ENCODE measurements at regions not wholly inside any gene's neighbourhood (a gene's known extent, or its start where the extent isn't known, plus 50 kb on each side); places are given as distances from the start of the nearest gene placed in this dataset.

GRCh38 chr6:21947731-21948386 is 349.0 kb downstream of the PRL start:
- Histone ChIP-seq H3K9me3 (ENCODE audit: control insufficient read depth, insufficient read depth, low read length) (no peaks in the 10 kb centered on the region), H3K9ac (ENCODE audit: low read depth, low read length) (no peak overlapping the region), H3K27me3 (ENCODE audit: control insufficient read depth, insufficient read depth, low read length) (no peaks in the 10 kb centered on the region), H3K36me3 (ENCODE audit: control insufficient read depth, insufficient read depth, low read length) (no peaks in the 10 kb centered on the region), H3K4me1 (ENCODE audit: control insufficient read depth, insufficient read depth, low read length) (no peaks in the 10 kb centered on the region), H3K4me3 (ENCODE audit: low read depth, low read length) (no peak overlapping the region)

GRCh38 chr6:21949211-21949801 is 347.5 kb downstream of the PRL start:
- no peaks in the 10 kb centered on the region for H3K36me3 ChIP-seq (ENCODE audit: control insufficient read depth, insufficient read depth, low read length)
- H3K9me3 ChIP-seq (ENCODE audit: control insufficient read depth, insufficient read depth, low read length): no peaks in the 10 kb centered on the region
- H3K27me3 ChIP-seq (ENCODE audit: control insufficient read depth, insufficient read depth, low read length): no peaks in the 10 kb centered on the region
- no peak overlapping the region for H3K4me3 ChIP-seq (ENCODE audit: low read depth, low read length)
- H3K4me1 ChIP-seq (ENCODE audit: control insufficient read depth, insufficient read depth, low read length): peaks cover 5% of the 10 kb centered on the region
- H3K9ac ChIP-seq (ENCODE audit: low read depth, low read length): no peak overlapping the region

- no peak overlapping the region for H3K4me3 ChIP-seq (ENCODE audit: low read depth, low read length)
- no peak overlapping the region for H3K9ac ChIP-seq (ENCODE audit: low read depth, low read length)
- H3K27me3 ChIP-seq (ENCODE audit: control insufficient read depth, insufficient read depth, low read length): no peaks in the 10 kb centered on the region
- H3K9me3 ChIP-seq (ENCODE audit: control insufficient read depth, insufficient read depth, low read length): no peaks in the 10 kb centered on the region
- H3K36me3 ChIP-seq (ENCODE audit: control insufficient read depth, insufficient read depth, low read length): no peaks in the 10 kb centered on the region
- peaks cover 5% of the 10 kb centered on the region for H3K4me1 ChIP-seq (ENCODE audit: control insufficient read depth, insufficient read depth, low read length)
Measured at GRCh38 chr6:21952367-21952766, 344.5 kb downstream of the PRL start.

- H3K27me3 ChIP-seq (ENCODE audit: control insufficient read depth, insufficient read depth, low read length): no peaks in the 10 kb centered on the region
- no peak overlapping the region for H3K4me3 ChIP-seq (ENCODE audit: low read depth, low read length)
- peaks cover 5% of the 10 kb centered on the region for H3K4me1 ChIP-seq (ENCODE audit: control insufficient read depth, insufficient read depth, low read length)
- no peaks in the 10 kb centered on the region for H3K9me3 ChIP-seq (ENCODE audit: control insufficient read depth, insufficient read depth, low read length)
- no peaks in the 10 kb centered on the region for H3K36me3 ChIP-seq (ENCODE audit: control insufficient read depth, insufficient read depth, low read length)
- H3K9ac ChIP-seq (ENCODE audit: low read depth, low read length): no peak overlapping the region
Measured at GRCh38 chr6:21953831-21954801, 342.7 kb downstream of the PRL start.

- no peaks in the 10 kb centered on the region for H3K9me3 ChIP-seq (ENCODE audit: control insufficient read depth, insufficient read depth, low read length)
- no peak overlapping the region for H3K9ac ChIP-seq (ENCODE audit: low read depth, low read length)
- H3K4me3 ChIP-seq (ENCODE audit: low read depth, low read length): no peak overlapping the region
- H3K4me1 ChIP-seq (ENCODE audit: control insufficient read depth, insufficient read depth, low read length): peaks cover 5% of the 10 kb centered on the region
- no peaks in the 10 kb centered on the region for H3K27me3 ChIP-seq (ENCODE audit: control insufficient read depth, insufficient read depth, low read length)
- H3K36me3 ChIP-seq (ENCODE audit: control insufficient read depth, insufficient read depth, low read length): no peaks in the 10 kb centered on the region
Measured at GRCh38 chr6:21955053-21955595, 341.7 kb downstream of the PRL start.

- H3K36me3 ChIP-seq (ENCODE audit: control insufficient read depth, insufficient read depth, low read length): no peaks in the 10 kb centered on the region
- no peak overlapping the region for H3K4me3 ChIP-seq (ENCODE audit: low read depth, low read length)
- no peaks in the 10 kb centered on the region for H3K9me3 ChIP-seq (ENCODE audit: control insufficient read depth, insufficient read depth, low read length)
- no peak overlapping the region for H3K9ac ChIP-seq (ENCODE audit: low read depth, low read length)
- no peaks in the 10 kb centered on the region for H3K27me3 ChIP-seq (ENCODE audit: control insufficient read depth, insufficient read depth, low read length)
- peaks cover 5% of the 10 kb centered on the region for H3K4me1 ChIP-seq (ENCODE audit: control insufficient read depth, insufficient read depth, low read length)
Measured at GRCh38 chr6:21955951-21956350, 340.9 kb downstream of the PRL start.

GRCh38 chr6:21958428-21958827 is 338.4 kb downstream of the PRL start:
- H3K4me3 ChIP-seq (ENCODE audit: low read depth, low read length): no peak overlapping the region
- no peaks in the 10 kb centered on the region for H3K9me3 ChIP-seq (ENCODE audit: control insufficient read depth, insufficient read depth, low read length)
- H3K9ac ChIP-seq (ENCODE audit: low read depth, low read length): no peak overlapping the region

GRCh38 chr6:21961226-21961625 is 335.6 kb downstream of the PRL start:
- no peaks in the 10 kb centered on the region for H3K36me3 ChIP-seq (ENCODE audit: control insufficient read depth, insufficient read depth, low read length)

More at GRCh38 chr6:21958428-21958827, 338.4 kb downstream of the PRL start:
- no peaks in the 10 kb centered on the region for H3K36me3 ChIP-seq (ENCODE audit: control insufficient read depth, insufficient read depth, low read length)
- peaks cover 5% of the 10 kb centered on the region for H3K4me1 ChIP-seq (ENCODE audit: control insufficient read depth, insufficient read depth, low read length)
- H3K27me3 ChIP-seq (ENCODE audit: control insufficient read depth, insufficient read depth, low read length): no peaks in the 10 kb centered on the region

GRCh38 chr6:21965016-21965415 is 331.8 kb downstream of the PRL start:
- H3K9ac ChIP-seq (ENCODE audit: low read depth, low read length): no peak overlapping the region
- H3K9me3 ChIP-seq (ENCODE audit: control insufficient read depth, insufficient read depth, low read length): no peaks in the 10 kb centered on the region
- H3K4me1 ChIP-seq (ENCODE audit: control insufficient read depth, insufficient read depth, low read length): peaks cover 4% of the 10 kb centered on the region
- H3K36me3 ChIP-seq (ENCODE audit: control insufficient read depth, insufficient read depth, low read length): no peaks in the 10 kb centered on the region
- H3K4me3 ChIP-seq (ENCODE audit: low read depth, low read length): no peak overlapping the region
- H3K27me3 ChIP-seq (ENCODE audit: control insufficient read depth, insufficient read depth, low read length): no peaks in the 10 kb centered on the region

More at GRCh38 chr6:21961226-21961625, 335.6 kb downstream of the PRL start:
- Histone ChIP-seq H3K27me3 (ENCODE audit: control insufficient read depth, insufficient read depth, low read length) (no peaks in the 10 kb centered on the region), H3K9ac (ENCODE audit: low read depth, low read length) (no peak overlapping the region), H3K9me3 (ENCODE audit: control insufficient read depth, insufficient read depth, low read length) (no peaks in the 10 kb centered on the region), H3K4me3 (ENCODE audit: low read depth, low read length) (no peak overlapping the region), H3K4me1 (ENCODE audit: control insufficient read depth, insufficient read depth, low read length) (peaks cover 4% of the 10 kb centered on the region)

GRCh38 chr6:21965953-21966539 is 330.8 kb downstream of the PRL start:
- Histone ChIP-seq H3K9me3 (ENCODE audit: control insufficient read depth, insufficient read depth, low read length) (no peaks in the 10 kb centered on the region), H3K27me3 (ENCODE audit: control insufficient read depth, insufficient read depth, low read length) (no peaks in the 10 kb centered on the region), H3K9ac (ENCODE audit: low read depth, low read length) (no peak overlapping the region), H3K4me1 (ENCODE audit: control insufficient read depth, insufficient read depth, low read length) (peaks cover 4% of the 10 kb centered on the region), H3K4me3 (ENCODE audit: low read depth, low read length) (no peak overlapping the region), H3K36me3 (ENCODE audit: control insufficient read depth, insufficient read depth, low read length) (no peaks in the 10 kb centered on the region)

All from iPS-15b (cell line).